Stimulated activated CD8-positive, alpha-beta memory T cell treated with anti-CD3 and anti-CD28 coated beads, Interleukin-2, amount 100 ng/mL, for 48 hours (primary cell): ENCODE measurements at regions not wholly inside any gene's neighbourhood (a gene's known extent, or its start where the extent isn't known, plus 50 kb on each side); places are given as distances from the start of the nearest gene placed in this dataset.
"Not testable (repeated sequence)": the region's sequence is repeated elsewhere in the genome, so short reads cannot be mapped to it uniquely, and the experiment has no call there.

Experiments
- DNase-seq, 2 donors: peaks; one replicate each; pipeline ENCODE4 v3.0.0-alpha.2; 2020; ENCODE audit warnings: low read depth in 2 of 2

- DNase-seq: no peak
Observed at GRCh38 chr1:115534106-115534505, 107.7 kb upstream of the VANGL1 start.

- DNase-seq: no peak
Observed at GRCh38 chr1:115531631-115532264, 110.0 kb upstream of the VANGL1 start.

GRCh38 chr1:115530407-115530806 lies 111.4 kb upstream of the VANGL1 start:
- DNase-seq: no peak

GRCh38 chr1:115529216-115529897 lies 112.4 kb upstream of the VANGL1 start:
- DNase-seq: no peak

GRCh38 chr1:115528336-115528735 lies 113.4 kb upstream of the VANGL1 start:
- DNase-seq: not testable (repeated sequence)

GRCh38 chr1:115527746-115528145 lies 114.0 kb upstream of the VANGL1 start:
- no peak for DNase-seq

GRCh38 chr1:115526900-115527299 lies 114.9 kb upstream of the VANGL1 start:
- no peak for DNase-seq

GRCh38 chr1:115524236-115524635 lies 117.5 kb upstream of the VANGL1 start:
- no peak for DNase-seq

- DNase-seq: no peak
Observed at GRCh38 chr1:115522386-115522785, 119.4 kb upstream of the VANGL1 start.

- DNase-seq: no peak
Observed at GRCh38 chr1:115515270-115515669, 126.5 kb upstream of the VANGL1 start.

GRCh38 chr1:115510226-115510625 lies 131.5 kb upstream of the VANGL1 start:
- DNase-seq: not testable (repeated sequence)

- DNase-seq: no peak
Observed at GRCh38 chr1:115507901-115508300, 133.9 kb upstream of the VANGL1 start.

- DNase-seq: no peak
Observed at GRCh38 chr1:115506924-115507589, 134.7 kb upstream of the VANGL1 start.

- no peak for DNase-seq
Observed at GRCh38 chr1:115506518-115506917, 135.3 kb upstream of the VANGL1 start.

- DNase-seq: no peak
Observed at GRCh38 chr1:115505148-115505571, 136.6 kb upstream of the VANGL1 start.

GRCh38 chr1:115502183-115502582 lies 139.6 kb upstream of the VANGL1 start:
- DNase-seq: not testable (repeated sequence)

GRCh38 chr1:115501476-115501875 lies 140.3 kb upstream of the VANGL1 start:
- DNase-seq: no peak

- no peak for DNase-seq
Observed at GRCh38 chr1:115499253-115499652, 142.5 kb upstream of the VANGL1 start.

GRCh38 chr1:115496904-115497527 lies 144.8 kb upstream of the VANGL1 start:
- no peak for DNase-seq

- DNase-seq: no peak
Observed at GRCh38 chr1:115495625-115496024, 146.1 kb upstream of the VANGL1 start.

- no peak for DNase-seq
Observed at GRCh38 chr1:115495111-115495510, 146.7 kb upstream of the VANGL1 start.

- DNase-seq: no peak
Observed at GRCh38 chr1:115493834-115494233, 147.9 kb upstream of the VANGL1 start.

- no peak for DNase-seq
Observed at GRCh38 chr1:115492880-115493279, 148.9 kb upstream of the VANGL1 start.
